ENCODE measurements at regions not wholly inside any gene's neighbourhood (a gene's known extent, or its start where the extent isn't known, plus 50 kb on each side); places are given as distances from the start of the nearest gene placed in this dataset.

DNA sequence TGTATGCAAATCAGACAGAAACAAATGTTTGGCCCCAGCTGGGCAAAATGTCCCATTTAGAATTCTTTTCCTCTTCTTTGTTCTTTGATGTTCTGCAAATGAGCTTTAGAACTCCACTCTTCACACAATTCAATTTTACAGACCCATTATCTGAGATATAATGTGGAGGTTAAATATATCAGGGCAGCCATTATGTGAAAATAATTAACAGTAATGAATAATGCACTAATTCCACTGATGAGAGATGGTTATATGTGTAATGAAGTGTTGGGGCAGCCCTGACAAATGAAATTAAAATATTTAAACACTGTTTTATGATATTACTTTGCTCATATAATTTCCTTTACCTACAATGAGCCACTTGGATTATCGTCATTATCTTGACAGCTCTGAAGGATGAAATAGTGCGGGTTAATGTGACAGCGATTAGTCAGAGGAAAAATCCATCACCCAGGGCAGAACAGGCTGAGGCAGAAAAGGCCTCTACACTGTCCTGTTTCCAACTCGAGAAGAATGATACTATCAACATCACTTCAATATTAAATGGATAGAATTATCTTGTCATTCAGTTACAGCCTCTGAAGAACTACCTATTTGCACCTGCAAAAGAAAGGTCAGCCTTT is 321.1 kb downstream of the RBM26 start:
- DNase-seq (ENCODE audit: low read depth), result no peak

DNA sequence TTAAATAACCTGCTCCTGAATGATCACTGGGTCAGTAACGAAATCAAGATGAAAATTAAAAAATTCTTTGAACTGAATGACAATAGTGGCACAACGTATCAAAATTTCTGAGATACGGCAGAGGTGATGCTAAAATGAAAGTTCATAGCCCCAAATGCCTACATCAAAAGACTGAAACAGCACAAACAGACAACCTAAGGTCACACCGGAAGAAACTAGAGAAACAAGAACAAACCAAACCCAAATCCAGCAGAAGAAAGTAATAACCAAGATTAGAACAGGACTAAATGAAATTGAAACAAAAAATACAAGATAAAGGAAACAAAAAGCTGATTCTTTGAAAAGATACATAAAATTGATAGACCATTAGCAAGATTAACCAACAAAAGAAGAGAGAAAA is 324.1 kb downstream of the RBM26 start:
- DNase-seq (ENCODE audit: low read depth), result no peak

GRCh38 chr13:79079351-79079839 is 326.7 kb downstream of the RBM26 start:
- DNase-seq (ENCODE audit: low read depth), result no peak

DNA sequence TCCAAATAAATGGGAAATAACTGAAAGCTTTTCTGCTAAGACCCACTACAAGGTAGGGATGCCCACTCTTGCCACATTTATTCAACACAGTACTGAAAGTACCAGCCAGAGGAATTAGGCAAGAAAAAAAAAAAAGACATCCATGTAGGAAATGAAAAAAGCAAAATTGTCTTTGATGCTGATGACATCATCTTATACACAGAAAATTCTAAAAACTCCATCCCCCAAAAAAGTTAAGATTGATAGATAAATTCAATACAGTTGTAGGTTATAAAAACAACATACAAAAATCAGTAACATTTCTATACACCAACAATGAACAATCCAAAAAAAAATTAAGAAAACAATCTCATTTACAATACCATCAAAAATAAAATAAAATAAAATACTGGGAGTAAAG is 330.4 kb downstream of the RBM26 start:
- DNase-seq (ENCODE audit: low read depth), result no peak

DNA sequence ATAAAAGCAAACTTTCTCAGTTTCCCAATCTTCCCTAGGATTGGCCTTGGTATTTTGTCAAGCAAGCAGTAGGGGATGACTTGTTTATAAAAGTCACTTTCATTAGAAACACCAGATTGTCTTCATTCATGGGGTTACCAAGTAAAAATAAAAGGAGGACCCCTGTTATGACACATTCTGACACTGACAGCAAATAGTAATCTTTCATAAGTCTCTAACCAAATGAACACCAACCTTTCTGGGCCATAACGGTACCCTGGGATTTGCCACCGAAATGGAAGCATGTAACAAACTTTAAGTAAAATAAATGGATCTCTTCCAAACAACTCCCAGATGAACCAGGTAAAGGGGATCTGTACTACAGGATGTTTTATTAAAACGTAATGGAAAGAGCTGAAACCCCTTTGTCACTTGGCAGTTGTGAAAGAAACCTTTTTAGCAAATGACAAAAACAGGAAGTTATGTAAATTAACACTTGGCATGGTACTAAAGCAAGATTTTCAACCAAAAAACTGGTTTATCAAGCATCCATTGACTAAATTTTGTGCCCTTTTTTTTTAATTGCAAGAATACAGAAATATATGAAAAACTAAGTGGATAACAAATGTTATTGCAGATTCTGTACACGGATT is 335.6 kb downstream of the RBM26 start:
- DNase-seq (ENCODE audit: low read depth), result no peak

- no peak for DNase-seq (ENCODE audit: low read depth)
Observed at GRCh38 chr13:79062291-79062690, 343.8 kb downstream of the RBM26 start.

DNA sequence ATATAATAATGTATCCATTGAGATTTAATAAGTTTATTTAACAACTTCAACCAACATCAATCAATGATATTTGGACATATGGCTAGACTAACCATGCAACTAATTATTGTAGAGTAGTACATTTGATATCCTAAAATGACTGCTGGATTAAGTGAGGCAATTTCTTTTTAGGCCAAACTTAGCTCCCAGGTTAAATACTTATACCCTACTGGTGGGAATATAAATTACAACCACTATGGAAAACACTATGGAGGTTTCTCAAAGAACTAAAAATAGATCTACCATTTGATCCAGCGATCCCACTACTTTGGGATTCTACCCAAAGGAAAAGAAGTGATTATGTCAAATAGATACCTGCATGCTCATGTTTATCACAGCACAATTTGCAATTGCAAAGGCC is 345.8 kb downstream of the RBM26 start:
- no peak for DNase-seq (ENCODE audit: low read depth)

DNA sequence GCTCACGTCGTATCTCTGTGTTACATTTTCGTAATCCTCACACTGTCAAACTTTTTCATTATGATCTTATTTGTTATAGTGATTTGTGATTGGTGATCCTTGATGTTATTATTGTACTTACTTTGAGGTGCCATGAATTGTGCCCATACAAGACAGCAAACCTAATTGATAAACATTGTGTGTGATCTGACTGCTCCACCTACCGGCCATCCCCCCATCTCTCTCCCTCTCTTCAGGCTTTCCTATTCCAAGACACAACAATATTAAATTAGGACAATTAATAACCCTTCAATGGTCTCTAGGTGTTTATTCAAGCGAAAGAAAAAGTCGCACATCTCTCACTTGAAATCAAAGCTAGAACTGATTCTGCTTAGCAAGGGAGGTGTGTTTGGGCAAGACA is 349.3 kb downstream of the RBM26 start:
- DNase-seq (ENCODE audit: low read depth), result no peak

- DNase-seq (ENCODE audit: low read depth), result no peak
Observed at GRCh38 chr13:79051472-79051871, 354.6 kb downstream of the RBM26 start.

DNA sequence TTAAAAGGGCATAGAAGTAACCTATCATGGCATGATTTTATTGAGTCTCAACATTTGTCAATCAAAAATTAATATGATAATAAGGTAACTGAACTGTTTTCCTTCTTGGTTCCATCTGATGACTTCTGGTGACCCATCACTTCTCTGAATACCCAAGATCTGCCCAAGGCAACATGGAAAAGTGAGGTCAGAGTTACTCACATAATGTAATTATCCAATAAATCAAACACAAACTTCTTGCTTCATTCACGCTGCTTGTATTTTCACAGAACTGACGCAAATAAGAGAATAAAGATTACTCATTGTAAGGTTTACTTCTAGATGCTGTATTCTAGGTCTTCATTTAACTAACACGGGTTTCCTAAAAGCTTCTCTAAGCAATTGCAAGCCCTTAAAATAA is 361.6 kb downstream of the RBM26 start:
- no peak for DNase-seq (ENCODE audit: low read depth)

DNA sequence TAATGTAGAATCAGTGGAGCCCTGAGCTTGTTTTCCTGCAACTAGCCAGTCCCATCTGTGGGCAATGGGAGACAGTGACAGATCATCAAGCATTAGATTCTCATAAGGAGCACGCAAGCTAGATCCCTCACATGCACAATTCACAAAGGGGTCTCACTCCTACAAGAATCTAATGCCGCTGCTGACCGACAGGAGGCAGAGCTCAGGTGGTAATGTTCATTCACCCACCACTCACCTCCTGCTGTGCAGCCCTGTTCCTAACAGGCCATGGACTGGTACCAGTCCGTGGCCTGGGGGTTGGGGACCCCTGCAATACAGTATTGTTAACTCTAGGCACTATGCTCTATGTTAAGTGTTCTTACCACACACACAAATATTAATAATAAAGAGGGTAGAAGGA is 362.8 kb downstream of the RBM26 start:
- no peak for DNase-seq (ENCODE audit: low read depth)

DNA sequence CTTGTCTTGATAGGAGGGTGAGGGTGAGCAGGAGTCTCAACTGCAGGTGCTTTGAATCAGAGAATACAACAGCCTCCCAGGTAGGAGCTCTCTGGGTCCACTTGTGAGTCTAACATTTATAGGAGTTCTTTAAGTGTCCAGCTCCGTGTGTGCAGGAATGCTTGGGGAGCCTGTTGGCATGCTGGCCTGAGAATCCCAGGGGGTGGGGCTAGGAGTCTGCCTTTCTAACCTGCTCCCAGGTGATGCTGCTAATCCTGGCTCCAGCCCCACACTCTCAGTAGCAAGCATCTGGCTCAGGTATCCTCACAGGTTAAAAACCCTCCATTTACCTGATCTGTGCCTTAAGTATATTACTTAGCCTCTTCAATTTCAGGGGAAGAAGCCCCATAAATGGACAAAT is 368.9 kb downstream of the RBM26 start:
- DNase-seq (ENCODE audit: low read depth), result no peak

GRCh38 chr13:79034341-79034740 is 371.7 kb downstream of the RBM26 start:
- no peak for DNase-seq (ENCODE audit: low read depth)

DNA sequence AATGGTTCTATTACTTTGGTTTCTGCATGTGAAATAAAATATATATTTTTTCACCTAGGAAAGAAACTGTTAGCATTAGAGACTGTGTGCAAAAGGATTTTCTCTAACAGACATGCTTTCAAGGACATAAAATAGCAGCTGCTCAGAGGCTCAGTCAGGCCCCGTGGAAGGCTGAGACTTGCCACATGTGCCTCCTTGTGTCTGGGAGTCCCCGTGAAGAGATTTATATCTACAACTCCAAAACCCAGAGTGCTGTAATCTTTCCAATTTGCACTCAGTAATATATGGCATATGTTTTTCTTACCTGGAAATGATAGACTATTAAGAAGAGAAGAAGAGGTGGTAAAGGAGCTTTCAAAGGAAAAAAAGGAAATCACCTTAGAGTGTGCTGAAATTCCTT is 371.6 kb upstream of the OBI1 start:
- no peak for DNase-seq (ENCODE audit: low read depth)

GRCh38 chr13:79018166-79018565 is 359.2 kb upstream of the OBI1 start:
- no peak for DNase-seq (ENCODE audit: low read depth)

GRCh38 chr13:79011179-79011578 is 352.2 kb upstream of the OBI1 start:
- no peak for DNase-seq (ENCODE audit: low read depth)

DNA sequence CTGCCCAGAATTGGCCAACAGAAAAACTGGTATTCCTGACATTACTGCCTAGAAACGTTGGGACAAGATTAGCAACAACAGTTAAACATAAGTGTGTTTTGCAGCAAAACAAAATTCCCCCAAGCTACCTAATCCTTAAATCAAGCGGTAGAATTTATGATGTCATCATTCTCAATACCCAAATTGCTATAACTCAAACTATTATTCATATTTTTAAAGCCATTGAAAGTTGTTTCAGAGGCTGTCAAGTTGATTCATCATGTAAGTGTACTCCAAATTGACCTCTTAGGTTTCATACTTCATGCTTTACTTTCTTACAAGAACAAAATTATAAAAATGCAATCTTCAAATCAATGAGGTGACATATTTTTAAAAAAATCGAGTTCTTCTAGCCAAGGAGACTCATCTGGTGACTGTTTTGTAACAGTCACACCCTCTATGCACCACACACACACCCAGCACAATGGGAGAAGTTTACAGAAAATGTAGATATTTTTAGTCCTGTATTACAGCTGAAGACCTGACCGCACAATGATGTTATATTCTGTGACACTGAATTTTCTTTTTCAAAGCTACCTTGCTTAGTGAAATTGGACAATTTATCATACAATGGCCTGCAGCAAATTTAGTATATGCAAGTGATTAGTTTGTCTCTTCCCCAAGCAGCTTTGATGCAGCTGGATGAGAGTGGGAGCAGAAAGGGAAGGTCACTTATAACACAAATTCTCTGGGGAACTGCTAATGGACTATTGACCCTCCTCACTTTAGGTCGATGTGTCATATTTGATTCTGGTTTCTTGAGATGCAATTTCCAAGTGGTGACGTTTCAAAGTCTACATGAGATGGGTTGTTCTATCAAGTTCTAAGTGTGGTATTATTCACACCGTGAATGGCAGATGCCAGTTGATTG is 345.3 kb upstream of the OBI1 start:
- DNase-seq (ENCODE audit: low read depth), result no peak

DNA sequence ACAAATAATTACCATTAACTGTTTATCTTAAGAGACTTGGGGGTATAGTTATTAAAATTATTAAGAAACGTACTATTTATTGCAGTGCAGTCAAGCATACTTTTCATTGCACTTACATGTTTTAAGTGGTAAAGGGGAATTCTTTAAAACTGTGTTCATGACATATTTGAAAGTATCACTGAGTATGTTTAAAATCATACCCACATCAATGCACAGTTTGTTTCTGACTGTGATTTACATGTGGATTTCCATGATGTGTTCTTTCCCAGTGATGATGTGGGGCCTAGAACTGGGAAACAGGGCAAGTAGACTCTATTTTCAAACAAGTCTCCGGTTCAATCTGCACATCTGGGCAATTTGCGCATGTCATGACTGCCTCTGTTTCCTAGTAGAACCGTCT is 340.5 kb upstream of the OBI1 start:
- DNase-seq (ENCODE audit: low read depth), result no peak

DNA sequence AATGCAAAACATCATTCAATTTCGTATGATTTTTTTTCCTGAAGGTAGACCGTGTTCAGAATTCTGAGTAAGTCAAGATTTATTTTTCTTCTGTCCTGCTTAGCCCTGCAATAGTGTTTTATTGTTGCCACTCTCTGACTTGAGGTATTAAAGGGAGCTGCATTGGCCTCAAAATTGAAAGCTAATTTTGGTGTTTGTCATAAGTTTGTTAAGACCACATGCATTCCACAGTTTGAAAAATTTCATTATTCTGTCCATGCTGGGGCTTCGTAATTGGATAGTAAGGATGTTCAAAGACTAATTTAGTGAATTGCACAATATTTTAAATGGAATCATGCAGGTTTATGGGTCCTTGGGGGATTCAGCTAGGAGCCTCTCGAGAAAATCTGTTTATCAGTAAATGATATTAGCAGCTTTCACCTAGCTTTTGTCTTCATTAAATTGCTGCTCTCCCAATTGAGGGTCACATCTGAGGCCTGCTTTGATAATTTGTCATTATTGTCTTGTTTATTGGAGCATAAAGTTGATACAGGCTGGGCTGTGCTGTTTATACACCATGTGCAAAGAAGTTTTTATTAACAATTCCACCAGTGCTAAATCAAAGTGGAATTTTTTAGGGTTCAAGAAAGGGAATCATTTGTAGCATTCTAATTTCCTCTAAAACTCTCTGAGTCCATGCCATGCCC is 339.8 kb upstream of the OBI1 start:
- DNase-seq (ENCODE audit: low read depth), result no peak

DNA sequence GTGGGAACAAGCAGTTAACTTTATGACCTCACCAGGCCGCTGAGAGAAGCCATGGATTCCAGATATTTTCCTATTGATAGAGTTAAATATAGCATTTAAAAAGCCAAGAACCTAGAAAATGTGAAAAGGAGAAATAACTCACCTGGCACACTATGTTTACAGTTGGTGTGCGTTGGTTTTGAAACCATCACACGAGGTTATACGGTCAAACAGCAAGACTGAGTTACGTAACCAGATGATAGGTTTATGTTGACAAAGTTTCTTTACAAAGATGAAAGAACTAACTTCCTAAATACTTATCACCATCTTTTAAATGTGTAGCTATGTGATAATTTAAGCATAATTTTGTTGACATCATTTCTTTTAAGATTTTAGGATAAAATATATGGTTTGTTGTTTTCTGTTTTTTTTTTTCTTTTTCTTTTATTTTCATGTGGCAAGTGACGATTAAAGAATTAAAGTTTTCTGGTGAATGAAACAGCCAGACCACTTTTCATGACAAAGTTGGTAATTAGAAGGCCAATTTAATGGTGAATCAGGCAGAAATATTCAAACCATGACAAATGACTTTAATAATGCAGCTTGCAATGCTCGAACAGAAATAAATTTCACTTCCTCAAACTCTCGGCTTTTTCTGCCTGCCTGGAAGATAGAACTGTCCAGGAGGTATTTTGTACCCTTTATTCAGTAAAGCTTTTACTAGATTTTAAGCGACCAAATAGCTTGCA is 339.1 kb upstream of the OBI1 start:
- no peak for DNase-seq (ENCODE audit: low read depth)

- DNase-seq (ENCODE audit: low read depth), result no peak
Observed at GRCh38 chr13:78993792-78994191, 334.8 kb upstream of the OBI1 start.

- no peak for DNase-seq (ENCODE audit: low read depth)
Observed at GRCh38 chr13:78981913-78982312, 323.0 kb upstream of the OBI1 start.
